ENCODE measurements at regions not wholly inside any gene's neighbourhood (a gene's known extent, or its start where the extent isn't known, plus 50 kb on each side); places are given as distances from the start of the nearest gene placed in this dataset.
"Not testable (repeated sequence)": the region's sequence is repeated elsewhere in the genome, so short reads cannot be mapped to it uniquely, and the experiment has no call there.

- DNase-seq (ENCODE audit: insufficient read length, low spot score): no peak
- no peak for TF ChIP-seq SPI1 (IDR thresholded peaks at IDR 0.05; ENCODE audit: low read depth, low read length)
- no peak for TF ChIP-seq POU2F2 (IDR thresholded peaks at IDR 0.05; ENCODE audit: low read depth, low read length)
- no peak for TF ChIP-seq POLR2AphosphoS5 (IDR thresholded peaks at IDR 0.05; ENCODE audit: low read depth, low read length)
- no peak for TF ChIP-seq TAF1 (IDR thresholded peaks at IDR 0.05; ENCODE audit: low read depth, low read length)
- no peak for TF ChIP-seq PAX5 (IDR thresholded peaks at IDR 0.05; ENCODE audit: insufficient read depth, low read length, severe bottlenecking)
- no peak for FAIRE-seq
Measured at GRCh38 chr3:184502123-184502667, 59.4 kb upstream of the EPHB3 start.

- not testable (repeated sequence) for FAIRE-seq; DNase-seq (ENCODE audit: insufficient read length, low spot score)
Measured at GRCh38 chr3:184502841-184503240, 58.7 kb upstream of the EPHB3 start.

DNA sequence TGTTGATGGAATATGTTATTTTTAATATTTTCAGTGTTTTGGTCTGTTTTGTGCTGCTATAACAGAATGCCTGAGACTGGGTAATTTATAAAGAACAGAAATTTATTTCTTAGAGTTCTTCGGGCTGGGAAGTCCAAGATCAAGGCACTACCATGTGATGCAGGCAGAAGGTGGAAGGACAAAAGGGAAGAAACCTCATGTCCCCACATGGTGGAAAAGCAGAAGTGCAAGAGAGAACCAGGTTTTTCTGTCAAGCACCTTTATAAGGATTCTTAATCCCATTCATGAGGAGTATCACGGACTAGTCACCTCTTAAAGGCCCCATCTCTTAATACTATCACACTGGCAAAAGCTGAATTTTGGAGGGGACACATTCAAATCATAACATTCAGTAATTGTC, 57.9 kb upstream of the EPHB3 start:
- TF ChIP-seq PAX5 (IDR thresholded peaks at IDR 0.05; ENCODE audit: insufficient read depth, low read length, severe bottlenecking): no peak
- no peak for TF ChIP-seq POLR2A (IDR thresholded peaks at IDR 0.05; ENCODE audit: low read depth, low read length)
- peak; percentile 37; the same call in 1 of the 2 replicates for TF ChIP-seq SPI1 (IDR thresholded peaks at IDR 0.05; ENCODE audit: low read depth, low read length)
- DNase-seq (ENCODE audit: insufficient read length, low spot score): no peak
- FAIRE-seq: no peak

GRCh38 chr3:184505076-184505878, 56.3 kb upstream of the EPHB3 start:
- FAIRE-seq (no peak), DNase-seq (ENCODE audit: insufficient read length, low spot score) (no peak)
- TF ChIP-seq POU2F2 (IDR thresholded peaks at IDR 0.05; ENCODE audit: low read depth, low read length) (no peak), POLR2A (IDR thresholded peaks at IDR 0.05; ENCODE audit: low read depth, low read length) (no peak), POLR2AphosphoS5 (IDR thresholded peaks at IDR 0.05; ENCODE audit: low read depth, low read length) (no peak), SPI1 (IDR thresholded peaks at IDR 0.05; ENCODE audit: low read depth, low read length) (no peak), TAF1 (IDR thresholded peaks at IDR 0.05; ENCODE audit: low read depth, low read length) (no peak)

DNA sequence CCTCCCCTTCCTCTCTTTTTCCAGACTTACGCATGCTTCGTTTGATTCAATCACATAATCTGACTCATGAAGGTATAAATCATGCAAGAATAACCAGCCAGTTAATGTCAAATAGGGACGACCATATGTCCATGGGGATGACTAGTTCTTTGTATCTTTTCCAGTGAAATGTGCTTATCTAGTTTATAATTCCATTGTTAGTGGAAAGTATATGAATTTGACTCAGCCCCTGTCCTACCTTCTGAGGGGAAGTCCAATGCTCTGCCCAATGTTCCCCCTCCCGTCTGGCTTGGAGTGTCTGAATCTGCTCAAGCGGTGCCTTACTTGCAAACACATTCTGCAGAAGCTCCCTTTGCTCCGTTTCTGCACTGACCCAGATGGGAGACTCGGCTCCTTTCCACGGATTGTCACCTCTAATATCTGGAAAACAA, 55.0 kb upstream of the EPHB3 start:
- DNase-seq (ENCODE audit: insufficient read length, low spot score) (no peak), FAIRE-seq (no peak)
- TF ChIP-seq TAF1 (IDR thresholded peaks at IDR 0.05; ENCODE audit: low read depth, low read length) (no peak), POLR2A (IDR thresholded peaks at IDR 0.05; ENCODE audit: low read depth, low read length) (no peak), SPI1 (IDR thresholded peaks at IDR 0.05; ENCODE audit: low read depth, low read length) (no peak), PAX5 (IDR thresholded peaks at IDR 0.05; ENCODE audit: insufficient read depth, low read length, severe bottlenecking) (no peak), POLR2AphosphoS5 (IDR thresholded peaks at IDR 0.05; ENCODE audit: low read depth, low read length) (no peak)

DNA sequence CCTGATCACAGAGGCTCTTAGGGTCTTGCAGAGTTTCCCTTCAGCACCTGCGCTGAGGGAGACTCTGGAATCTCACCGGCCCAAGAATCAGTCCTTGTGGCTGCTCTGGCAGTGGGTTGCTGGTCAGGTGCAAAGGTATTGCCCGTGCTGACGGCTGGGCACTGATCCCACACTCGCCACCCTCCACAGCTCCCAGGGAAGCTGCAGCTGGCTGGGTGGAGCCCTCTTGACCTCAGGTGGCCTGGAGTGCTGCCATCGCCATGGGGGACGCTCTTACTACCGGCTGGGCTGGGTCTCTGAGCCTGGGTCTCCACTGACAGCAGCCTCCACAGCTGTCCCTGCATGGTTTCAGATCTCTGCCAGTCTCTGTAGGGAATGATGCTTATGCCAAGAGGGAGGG, 52.6 kb upstream of the EPHB3 start:
- FAIRE-seq: no peak
- no peak for DNase-seq (ENCODE audit: insufficient read length, low spot score)
- TF ChIP-seq PAX5 (IDR thresholded peaks at IDR 0.05; ENCODE audit: insufficient read depth, low read length, severe bottlenecking) (no peak), TAF1 (IDR thresholded peaks at IDR 0.05; ENCODE audit: low read depth, low read length) (no peak), POLR2A (IDR thresholded peaks at IDR 0.05; ENCODE audit: low read depth, low read length) (no peak), POU2F2 (IDR thresholded peaks at IDR 0.05; ENCODE audit: low read depth, low read length) (no peak), SPI1 (IDR thresholded peaks at IDR 0.05; ENCODE audit: low read depth, low read length) (no peak)

DNA sequence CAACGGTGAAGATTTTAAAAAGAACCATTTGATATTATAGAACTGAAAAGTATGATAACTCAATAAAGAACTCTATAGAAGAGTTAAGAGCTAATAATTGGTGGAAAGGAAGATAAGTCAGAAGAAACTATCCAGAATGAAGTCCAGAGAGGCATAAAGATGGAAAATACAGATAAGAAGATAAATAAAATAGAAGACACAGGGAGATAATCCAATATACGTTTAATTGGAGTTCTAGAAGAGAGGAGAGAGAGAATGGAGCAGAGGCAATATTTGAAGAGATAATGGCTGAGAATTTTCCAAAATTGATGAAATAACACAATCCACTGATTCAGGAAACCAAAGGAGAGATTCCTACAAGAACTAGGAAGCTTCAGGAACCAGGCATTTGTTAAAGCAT, 49.8 kb upstream of the EPHB3 start:
- FAIRE-seq: no peak
- no peak for DNase-seq (ENCODE audit: insufficient read length, low spot score)
- TF ChIP-seq POU2F2 (IDR thresholded peaks at IDR 0.05; ENCODE audit: low read depth, low read length) (no peak), POLR2A (IDR thresholded peaks at IDR 0.05; ENCODE audit: low read depth, low read length) (no peak), PAX5 (IDR thresholded peaks at IDR 0.05; ENCODE audit: insufficient read depth, low read length, severe bottlenecking) (no peak), SPI1 (IDR thresholded peaks at IDR 0.05; ENCODE audit: low read depth, low read length) (no peak), TAF1 (IDR thresholded peaks at IDR 0.05; ENCODE audit: low read depth, low read length) (no peak), POLR2AphosphoS5 (IDR thresholded peaks at IDR 0.05; ENCODE audit: low read depth, low read length) (no peak)

Measured in GM12891 (cell line).